SIG-M5 treated with dmso at 0.1 percent for 504 hours (cell line): ENCODE measurements at regions not wholly inside any gene's neighbourhood (a gene's known extent, or its start where the extent isn't known, plus 50 kb on each side); places are given as distances from the start of the nearest gene placed in this dataset.
"Not testable (repeated sequence)": the region's sequence is repeated elsewhere in the genome, so short reads cannot be mapped to it uniquely, and the experiment has no call there.

Experiments used
- DNase-seq: peaks from one replicate; lab custom pipeline; 2025; ENCODE audit not compliant: unreplicated experiment; lab: John Stamatoyannopoulos, UW

DNA sequence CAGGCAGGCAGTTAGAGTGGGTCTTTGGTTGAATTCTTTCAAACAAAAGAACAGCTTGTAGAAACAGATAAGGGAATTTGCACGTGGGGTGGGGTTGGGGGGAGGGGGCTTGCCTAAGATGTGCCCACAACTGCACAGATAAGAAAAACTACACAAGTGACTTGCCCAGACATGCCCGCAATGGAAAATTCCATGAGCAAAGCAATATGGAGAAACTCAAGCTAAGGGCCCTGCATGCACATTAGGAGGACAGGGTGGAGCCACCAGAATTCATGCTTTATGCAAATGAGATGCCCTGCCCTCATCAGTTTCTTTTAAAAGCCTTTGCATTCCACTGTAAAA lies 755.6 kb upstream of the MIR17HG start:
- no peak for DNase-seq

DNA sequence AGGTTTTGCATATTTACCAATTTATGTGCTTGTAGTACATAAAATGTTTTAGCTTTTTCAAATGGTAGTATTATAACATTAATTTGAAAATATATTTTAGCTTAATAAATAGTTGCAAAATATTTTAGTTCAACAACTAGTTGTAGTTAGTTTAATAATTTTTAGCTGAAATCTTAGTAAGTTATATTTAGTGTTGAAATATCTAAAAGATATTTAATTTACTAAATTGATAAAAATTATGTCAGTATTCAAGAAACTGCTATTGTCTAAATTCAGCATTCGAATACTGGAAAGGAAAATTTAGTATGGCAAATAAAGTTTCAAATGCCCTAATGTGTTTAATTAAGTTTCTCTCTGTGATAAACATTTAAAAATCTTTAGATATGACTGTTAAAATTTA lies 754.5 kb upstream of the MIR17HG start:
- DNase-seq = no peak

DNA sequence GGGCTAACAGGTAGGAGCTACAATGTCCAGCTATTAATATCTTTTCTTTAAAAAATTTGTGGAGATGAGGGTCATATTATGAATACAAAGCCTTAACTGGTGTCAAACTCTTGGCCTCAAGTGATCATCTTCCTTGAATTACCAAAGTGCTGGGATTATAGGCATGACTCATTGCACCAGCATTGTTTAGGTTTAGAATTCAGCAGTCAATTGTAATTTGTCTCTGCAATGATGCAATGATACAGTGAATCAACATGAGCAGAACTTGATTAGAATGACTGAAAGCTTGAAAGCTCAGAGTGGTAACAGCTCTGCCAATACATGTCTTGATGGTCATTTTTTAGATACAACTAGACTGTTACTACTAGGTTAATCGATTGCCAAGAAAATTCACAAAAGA lies 752.8 kb upstream of the MIR17HG start:
- DNase-seq = peak; percentile 8

DNA sequence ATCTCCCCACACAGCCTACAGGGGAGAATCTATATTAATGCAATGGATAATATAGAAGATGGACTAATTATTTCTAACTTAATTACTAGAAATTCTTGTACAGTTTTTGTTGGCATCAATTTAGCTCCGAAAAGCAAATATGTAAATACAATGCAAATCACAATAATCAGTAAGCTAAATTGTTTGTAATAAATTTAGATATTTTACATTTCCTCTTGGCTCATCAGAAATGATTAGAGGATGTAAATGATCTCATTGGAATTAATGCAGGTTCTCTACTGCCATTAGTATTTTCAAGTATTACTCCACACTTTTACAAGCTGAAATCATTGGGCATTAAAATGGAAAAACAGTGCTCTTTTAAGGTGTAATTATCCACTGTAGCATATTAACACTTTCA lies 741.8 kb upstream of the MIR17HG start:
- no peak for DNase-seq

DNA sequence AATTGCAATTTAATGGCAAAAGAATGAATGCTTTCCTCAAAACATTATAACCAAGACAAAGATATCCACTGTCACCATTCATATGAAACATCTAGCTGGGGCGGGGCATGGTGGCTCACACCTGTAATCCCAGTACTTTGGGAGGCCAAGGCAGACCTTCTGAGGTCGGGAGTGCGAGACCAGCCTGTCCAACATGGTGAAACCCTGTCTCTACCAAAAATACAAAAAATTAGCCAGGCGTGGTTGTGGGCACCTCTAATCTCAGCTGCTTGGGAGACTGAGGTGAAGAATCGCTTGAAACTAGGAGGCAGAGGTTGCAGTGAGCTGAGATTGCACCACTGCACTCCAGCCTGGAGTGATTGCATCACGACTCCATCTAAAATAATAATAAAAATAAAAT lies 740.6 kb upstream of the MIR17HG start:
- DNase-seq = not testable (repeated sequence)

DNA sequence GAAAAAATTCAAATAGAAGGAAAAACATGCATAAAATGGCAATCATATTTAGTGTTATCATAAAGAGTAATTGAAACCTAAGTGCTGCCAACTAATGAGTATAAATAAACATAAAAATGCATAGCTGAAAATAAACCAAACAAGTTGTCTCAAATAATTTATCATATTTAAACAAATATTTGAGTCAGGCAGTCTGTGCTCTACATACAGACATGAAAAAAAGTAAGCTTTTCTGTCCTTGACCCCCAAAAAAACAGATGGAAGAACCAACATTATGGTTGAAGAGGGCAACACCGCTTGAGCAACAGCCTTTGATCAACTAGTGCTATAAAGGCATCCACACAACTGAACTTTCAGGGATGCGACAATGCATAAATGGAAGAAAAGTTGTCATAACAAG lies 735.1 kb upstream of the MIR17HG start:
- DNase-seq = no peak

DNA sequence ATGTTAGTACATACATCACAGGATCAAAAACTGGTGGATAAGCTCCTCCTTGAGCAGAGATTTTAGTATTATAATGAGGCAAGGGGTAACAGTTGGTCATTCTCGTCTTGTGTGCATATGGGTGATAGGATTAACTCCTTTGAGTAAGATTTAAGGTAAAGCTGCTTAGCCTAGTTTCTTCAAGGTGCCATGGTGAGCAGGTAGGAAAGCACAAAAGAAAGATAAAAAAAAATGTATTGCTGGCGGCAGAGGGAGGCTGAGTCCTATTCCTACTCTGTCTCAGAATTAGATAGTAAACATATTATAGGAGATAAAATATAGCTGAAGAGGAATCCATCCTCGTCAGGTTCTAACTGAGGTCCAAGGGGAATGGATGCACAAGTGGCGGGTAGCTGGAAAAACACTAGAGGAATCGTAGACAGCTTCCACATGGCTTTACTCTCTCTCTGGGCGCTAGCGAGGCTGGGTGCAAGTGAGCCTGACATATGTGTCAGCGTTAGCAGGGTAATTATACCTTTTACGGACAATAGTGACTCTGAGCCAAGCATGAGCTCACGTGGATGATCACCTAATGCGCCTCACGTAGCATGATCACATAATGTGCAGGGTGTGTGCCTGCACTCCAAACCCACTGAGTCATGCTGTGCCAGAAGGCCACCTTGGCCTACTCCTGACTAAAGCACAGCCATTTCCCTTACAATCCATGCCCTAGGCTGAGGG lies 734.3 kb upstream of the MIR17HG start:
- no peak for DNase-seq

DNA sequence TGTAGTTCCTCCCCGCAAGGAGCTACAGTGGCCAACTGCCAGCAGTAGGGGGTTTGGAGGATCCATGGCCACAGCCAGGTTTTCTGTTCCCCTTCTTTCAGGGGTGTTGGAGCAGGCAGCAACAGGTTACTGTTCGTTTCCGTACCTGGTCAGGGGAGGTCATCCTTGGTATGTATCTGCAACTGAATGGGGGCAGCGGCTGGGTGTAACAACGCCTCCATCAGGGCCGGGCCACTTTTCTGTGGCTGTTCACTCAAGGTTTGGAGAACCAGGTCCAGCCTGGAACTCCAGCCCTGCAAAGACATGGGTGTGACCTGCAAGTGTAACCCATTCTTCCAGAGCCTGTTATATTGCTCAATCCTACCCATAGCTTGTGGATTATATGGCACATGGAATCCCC lies 732.3 kb upstream of the MIR17HG start:
- DNase-seq = no peak

DNA sequence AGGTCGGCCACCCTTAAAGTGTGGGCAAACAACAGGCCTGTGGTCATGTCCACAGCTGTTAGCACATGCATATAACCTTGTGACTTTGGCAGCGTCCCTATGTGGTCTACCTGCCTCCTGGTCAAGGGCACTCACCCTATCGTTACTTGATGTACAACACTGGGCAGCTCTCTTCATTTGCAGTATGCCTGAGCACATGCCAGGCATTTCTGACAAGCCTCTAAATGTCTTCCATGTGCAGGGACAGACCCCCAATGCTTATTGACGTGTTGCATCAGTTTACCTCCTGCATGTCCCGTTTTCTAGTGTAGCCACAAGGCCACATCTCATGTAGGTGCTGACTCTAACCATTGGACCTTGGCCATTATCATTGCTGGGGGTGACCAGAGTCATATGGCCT lies 731.7 kb upstream of the MIR17HG start:
- DNase-seq = no peak

DNA sequence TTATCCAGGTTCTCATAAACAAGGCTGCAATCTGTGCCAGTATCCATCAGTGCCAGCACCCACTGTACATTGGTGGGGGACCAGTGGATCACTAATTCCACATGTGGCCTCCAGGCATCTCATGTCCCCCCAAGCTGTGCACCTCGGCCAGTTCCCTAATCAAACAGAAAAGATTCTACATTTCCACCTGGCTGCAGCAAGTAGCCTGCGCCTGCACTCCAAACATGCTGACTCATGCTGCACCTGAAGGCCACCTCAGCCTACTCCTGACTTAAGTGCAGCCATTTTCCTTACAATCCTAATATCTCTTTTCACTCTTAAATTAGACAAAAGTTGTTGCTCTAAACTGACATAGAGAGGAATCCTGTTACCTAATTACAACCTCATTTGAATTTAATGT lies 729.4 kb upstream of the MIR17HG start:
- DNase-seq = no peak

DNA sequence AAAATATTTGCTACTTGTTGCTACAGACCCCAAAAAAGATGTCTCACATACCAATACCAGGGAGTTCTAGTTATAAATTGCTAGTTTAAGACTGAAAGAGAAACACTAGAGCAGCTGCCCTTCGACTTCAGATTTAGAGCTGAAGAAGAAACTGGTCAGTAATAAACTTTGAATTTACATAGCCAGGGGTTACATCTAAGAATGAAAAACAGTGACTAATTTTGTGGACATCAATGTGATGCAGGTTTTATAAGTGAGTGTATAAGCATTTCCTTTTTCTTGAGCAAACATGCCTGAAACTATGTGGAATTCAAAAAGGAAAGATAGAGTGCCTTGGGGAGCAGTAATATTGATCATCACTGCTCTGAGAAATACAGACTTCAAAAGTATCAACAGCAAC lies 724.9 kb upstream of the MIR17HG start:
- DNase-seq = no peak

DNA sequence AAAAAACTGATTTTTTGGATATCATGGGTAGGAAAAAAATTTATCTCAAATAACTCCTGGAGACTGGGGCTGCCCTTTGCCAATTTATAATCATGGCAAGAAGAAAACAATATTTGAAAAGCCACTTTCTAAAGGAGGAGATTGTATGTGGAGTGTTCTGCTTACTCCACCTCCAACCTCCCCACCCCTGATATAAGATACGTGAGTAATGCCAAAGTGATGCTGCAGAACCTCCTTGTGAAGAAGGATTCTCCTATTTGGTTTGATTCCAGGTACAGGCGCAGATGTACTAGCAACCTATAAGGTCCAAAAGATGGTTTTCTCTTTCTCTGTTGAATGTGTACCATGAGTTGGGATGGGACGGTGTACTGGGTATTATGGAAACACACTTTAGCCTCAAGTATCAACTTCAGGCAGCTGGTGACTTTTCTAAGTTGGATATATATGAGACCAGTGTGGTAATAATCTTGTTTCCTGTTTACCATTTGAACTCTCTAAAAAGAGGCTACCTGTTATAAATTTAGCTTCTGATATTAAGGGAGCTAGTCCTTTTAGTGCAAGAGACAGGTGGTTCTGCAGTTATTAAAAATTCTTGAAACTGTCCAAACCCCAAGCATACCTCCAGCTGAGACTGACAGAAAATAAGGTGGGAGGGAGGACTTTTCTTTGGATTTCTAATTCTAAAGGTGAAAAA lies 724.0 kb upstream of the MIR17HG start:
- no peak for DNase-seq

DNA sequence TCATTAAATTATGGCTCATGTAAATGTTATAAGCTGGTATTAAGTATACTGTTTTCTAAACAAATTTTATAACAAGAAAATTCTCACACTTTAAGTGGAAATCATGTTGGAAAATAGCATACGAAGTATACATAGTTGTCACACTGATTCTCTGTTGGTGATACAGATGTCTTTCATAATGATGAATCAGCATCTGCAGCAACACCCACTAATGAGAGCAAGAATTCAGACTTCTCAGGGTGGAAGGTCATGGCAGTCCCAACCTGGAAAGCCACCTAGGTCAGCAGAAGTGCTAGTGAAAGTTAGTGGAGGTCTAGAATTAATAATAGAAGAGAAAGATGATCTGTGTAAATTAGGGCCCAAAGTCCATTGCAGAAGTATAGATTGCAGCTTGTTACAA lies 719.7 kb upstream of the MIR17HG start:
- no peak for DNase-seq

DNA sequence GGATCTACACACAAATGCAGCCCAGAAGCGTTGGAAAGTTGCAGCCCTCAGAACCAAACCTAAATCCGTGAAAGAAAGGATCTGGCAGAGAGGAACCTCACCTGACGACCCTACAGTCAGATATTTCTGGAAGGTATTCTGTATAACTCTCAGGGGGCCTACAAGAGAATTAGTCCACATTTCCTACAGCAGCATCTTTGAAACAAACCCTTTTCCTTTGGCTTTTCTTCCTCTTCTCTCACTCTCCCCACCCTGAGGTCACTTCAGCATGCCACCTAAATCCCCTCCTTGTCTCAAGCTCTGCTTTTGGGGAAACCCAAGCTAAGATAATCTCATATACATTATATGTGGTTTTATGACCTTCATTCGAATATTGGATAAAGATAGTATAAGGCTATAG lies 719.0 kb upstream of the MIR17HG start:
- no peak for DNase-seq

DNA sequence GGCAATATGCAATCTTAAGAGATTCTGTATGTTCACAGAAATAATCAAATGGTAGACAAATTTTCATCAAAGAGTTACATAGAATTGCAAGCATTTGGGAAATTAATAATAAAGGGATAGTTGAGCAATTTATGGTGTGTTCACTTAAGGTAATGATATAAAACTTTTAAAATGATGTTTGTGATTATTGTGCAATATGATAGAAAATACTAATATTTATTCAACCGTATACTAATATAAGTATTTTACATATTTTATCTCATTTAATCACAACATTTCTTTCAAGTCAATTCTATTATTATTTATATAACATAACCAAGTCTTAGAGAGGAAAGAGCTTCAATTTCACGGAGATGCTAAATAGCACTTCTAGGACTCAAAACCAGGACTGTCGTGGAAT lies 716.8 kb upstream of the MIR17HG start:
- DNase-seq = no peak

DNA sequence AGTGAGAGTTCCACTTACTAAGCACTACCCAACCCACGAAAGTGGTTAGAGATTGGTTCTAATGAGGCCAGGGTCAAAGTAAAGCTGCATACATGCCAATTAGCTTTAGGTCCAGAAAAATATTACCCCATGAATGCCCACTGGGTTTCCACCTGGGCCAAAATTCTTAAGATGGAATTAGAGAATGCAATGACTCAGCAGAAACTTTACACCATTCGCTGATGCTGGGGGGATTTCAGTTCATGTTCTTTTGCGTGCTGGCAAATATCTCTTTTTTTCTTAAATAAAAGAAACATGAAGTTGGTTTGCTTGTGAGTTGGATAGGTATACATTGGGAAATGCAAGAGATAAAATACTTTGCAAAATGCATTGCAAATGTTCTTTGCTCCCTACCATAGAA lies 715.3 kb upstream of the MIR17HG start:
- no peak for DNase-seq

DNA sequence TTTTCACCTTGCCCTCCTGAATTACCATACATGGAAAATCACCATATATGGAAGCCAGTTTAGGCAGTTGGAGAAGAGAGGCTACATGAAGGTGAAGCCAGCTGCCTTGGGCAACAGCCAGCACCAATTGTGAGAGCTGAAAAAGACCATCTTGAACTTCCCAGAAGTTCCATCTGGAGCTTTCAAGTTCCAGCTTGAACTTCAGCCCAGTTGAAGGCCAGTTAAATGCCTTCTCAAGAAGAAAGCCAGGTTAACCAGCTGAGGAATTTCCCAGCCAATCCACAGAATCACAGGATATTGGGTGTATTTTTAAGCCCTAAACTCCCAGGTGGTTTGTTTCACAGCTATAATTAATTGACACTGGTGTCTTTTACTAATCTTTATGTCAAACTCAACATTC lies 713.6 kb upstream of the MIR17HG start:
- DNase-seq = no peak

DNA sequence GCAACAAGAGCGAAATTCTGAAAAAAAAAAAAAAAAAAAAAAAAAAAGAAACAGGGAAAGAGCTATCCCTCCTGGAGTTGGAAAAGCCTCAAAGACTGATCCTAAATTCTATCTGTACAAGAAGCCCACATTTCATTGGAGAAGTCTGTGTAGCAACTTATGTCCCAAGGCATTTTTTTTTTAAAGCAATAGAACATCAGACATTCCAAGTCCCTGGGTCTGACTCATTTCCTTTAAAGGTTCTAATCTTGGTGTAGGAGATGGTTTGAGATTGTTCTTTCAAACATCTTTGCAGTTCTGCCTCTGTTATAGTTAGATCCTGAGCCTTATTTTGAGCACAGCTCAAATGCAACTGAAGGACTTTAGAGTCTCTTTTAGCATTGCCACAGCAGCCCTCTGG lies 706.5 kb upstream of the MIR17HG start:
- no peak for DNase-seq

DNA sequence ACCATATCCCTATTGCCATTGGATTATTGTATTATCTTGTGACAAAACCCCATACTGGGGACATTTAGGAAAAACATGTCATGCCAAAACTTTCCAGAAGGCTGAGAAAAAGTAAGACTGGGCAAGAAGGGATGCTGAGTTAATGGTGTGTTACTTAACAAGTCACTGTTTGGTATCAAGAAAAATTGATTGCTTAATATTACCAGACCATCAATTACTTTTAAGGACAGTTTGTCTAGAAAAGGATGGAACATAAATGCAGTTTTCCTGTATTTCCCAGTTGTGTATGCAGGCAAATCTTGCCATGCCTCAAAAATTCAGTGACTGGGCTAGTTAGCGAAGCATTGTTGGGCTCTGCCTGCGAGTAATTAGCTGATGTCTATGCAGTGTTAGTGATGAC lies 705.6 kb upstream of the MIR17HG start:
- DNase-seq = no peak

DNA sequence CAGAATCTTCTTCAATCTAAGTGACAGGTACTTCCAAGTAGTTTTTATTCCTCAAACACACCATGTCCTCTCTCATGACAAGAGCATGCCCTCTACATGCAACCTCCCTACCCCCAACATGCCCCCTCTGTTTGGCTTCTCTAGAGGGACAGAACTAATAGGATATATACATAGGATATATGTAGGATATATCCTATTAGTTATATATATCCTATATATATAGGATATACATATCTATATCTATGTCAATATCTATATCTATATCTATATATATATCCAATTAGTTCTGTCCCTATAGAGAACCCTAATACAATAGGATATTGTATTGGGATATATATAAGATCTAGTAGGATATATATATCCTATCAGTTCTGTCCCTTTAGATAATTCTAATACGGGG lies 701.9 kb upstream of the MIR17HG start:
- DNase-seq = no peak

DNA sequence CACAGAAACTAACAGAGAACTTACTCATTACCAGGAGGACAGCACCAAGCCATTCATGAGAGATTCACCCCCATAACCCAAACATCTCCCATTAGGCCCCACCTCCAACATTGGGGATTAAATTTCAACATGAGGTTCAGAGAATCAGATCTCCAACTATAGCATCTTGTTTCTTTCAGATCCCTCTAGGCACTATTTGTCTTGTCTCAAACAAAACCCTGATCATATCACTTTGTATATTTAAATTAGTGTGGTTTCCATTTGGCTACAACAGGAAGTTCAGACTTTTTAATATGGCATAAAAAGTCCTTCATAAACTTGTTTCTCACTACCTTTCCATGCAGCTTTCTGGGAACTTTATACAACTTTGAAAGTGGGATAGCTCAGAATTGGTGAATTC lies 699.0 kb upstream of the MIR17HG start:
- DNase-seq = no peak

DNA sequence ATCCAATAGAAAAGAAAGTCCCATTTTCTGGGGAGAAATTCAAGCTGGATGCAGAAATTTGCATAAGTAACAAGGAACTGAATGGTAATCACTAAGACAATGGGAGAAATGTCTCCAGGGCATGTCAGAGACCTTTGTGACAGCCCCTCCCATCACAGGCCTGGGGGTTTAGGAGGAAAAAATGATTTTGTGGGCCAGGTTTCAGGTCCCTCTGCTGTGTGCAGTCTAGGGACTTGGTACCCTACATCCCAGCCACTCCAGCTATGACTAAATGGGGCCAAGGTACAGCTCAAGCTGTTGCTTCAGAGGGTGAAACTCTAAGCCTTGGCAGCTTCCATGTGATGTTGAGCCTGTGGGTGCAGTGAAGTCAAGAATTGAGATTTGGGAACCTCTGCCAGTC lies 695.5 kb upstream of the MIR17HG start:
- DNase-seq = no peak

DNA sequence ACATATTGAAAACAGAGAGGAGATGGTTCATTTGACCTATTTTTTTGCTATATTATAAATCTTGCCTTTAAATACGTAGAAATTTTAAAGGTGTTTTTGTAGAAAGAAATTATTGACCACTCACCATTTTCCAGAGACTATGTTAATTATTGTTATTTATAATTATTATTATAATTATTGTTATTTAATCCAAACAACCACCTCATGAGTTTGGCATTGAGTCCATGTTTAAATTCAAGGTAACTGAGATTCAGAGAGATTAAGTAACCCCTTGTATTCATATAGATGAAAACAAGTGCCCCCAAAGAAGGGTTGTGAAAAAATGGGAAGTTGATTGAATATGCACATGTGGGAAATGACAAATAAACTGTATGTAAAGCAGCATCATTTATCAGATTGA lies 692.5 kb upstream of the MIR17HG start:
- DNase-seq = no peak
